Thoracic aorta (tissue), 2 donors: ENCODE measurements at regions not wholly inside any gene's neighbourhood (a gene's known extent, or its start where the extent isn't known, plus 50 kb on each side); places are given as distances from the start of the nearest gene placed in this dataset.

Experiments used
- ATAC-seq: fragments of 150-250 bp; one replicate; pipeline ENCODE4 v1.8.0; 2017; ENCODE audit warnings: low read depth; ENCODE audit not compliant: insufficient number of reproducible peaks, low FRiP score
- DNase-seq: peaks from one replicate; pipeline ENCODE4 v3.0.0-alpha.2; 2020; ENCODE audit warnings: low spot score
- H3K27ac ChIP-seq, 2 donors: fragments of 200-600 bp; sonication (generic); 1 replicate in 1 of 2; 2 replicates in 1 of 2; pipeline ENCODE4 v1.5.1; 2016; ENCODE audit warnings: mild to moderate bottlenecking in 2 of 2, moderate library complexity in 2 of 2
- H3K27me3 ChIP-seq: fragments of 200-600 bp; sonication (generic); replicated peaks from 2 replicates; pipeline ENCODE4 v1.6.0; 2016; ENCODE audit warnings: mild to moderate bottlenecking; ENCODE audit not compliant: insufficient read depth
- H3K36me3 ChIP-seq: fragments of 200-600 bp; sonication (generic); one replicate; pipeline ENCODE4 v1.5.1; 2016
- H3K4me1 ChIP-seq, 2 donors: fragments of 200-600 bp; sonication (generic); 1 replicate in 1 of 2; 2 replicates in 1 of 2; pipeline versions ENCODE4 v1.5.1 to v1.6.0; 2016; ENCODE audit warnings: low read depth in 2 of 2, mild to moderate bottlenecking in 1 of 2; ENCODE audit not compliant: control insufficient read depth in 1 of 2
- H3K4me3 ChIP-seq: fragments of 200-600 bp; sonication (generic); 2 replicates; pipeline ENCODE4 v1.5.1; 2016; ENCODE audit warnings: mild to moderate bottlenecking
- H3K9me3 ChIP-seq: fragments of 200-600 bp; sonication (generic); 2 replicates; pipeline ENCODE4 v1.5.1; 2016
- TF ChIP-seq, protein P1 (sequence below): fragments of 200-600 bp; sonication (generic); IDR thresholded peaks from one replicate; pipeline ENCODE4 v1.5.1; 2019; ENCODE audit warnings: antibody characterized with exemption

DNA sequence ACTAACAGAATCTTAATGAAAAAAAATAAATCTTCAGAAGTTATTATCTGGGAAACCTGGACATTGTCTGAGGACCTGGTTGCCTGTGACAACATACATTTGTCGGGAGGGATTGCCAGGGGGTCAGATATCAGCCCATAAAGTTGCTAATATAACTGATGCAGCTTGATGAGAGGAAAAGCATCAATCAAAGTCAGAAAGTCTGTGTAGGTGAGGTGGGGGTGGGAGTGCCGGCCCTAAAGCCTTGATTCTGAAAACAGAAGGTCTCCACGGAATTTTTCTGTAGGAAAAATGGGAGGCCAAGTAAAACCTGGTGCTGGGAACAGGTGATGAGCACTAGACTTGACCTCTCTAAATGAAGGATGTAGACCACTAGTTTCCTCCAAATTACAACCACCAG, 281.8 kb downstream of the FGFR2 start:
- Histone ChIP-seq H3K4me3 (no peak overlapping the region), H3K27me3 (no peaks in the 10 kb centered on the region), H3K36me3 (no peaks in the 10 kb centered on the region), H3K9me3 (no peaks in the 10 kb centered on the region), H3K27ac (no peak overlapping the region), H3K4me1 (no peaks in the 10 kb centered on the region)
- ATAC-seq (no peak), DNase-seq (no peak)
- TF ChIP-seq, protein P1, sequence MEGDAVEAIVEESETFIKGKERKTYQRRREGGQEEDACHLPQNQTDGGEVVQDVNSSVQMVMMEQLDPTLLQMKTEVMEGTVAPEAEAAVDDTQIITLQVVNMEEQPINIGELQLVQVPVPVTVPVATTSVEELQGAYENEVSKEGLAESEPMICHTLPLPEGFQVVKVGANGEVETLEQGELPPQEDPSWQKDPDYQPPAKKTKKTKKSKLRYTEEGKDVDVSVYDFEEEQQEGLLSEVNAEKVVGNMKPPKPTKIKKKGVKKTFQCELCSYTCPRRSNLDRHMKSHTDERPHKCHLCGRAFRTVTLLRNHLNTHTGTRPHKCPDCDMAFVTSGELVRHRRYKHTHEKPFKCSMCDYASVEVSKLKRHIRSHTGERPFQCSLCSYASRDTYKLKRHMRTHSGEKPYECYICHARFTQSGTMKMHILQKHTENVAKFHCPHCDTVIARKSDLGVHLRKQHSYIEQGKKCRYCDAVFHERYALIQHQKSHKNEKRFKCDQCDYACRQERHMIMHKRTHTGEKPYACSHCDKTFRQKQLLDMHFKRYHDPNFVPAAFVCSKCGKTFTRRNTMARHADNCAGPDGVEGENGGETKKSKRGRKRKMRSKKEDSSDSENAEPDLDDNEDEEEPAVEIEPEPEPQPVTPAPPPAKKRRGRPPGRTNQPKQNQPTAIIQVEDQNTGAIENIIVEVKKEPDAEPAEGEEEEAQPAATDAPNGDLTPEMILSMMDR, result no peak

- no peak for ATAC-seq
- TF ChIP-seq, protein P1, result peak; percentile 10
Observed at GRCh38 chr10:121317374-121317773, 280.9 kb downstream of the FGFR2 start.

GRCh38 chr10:121322046-121322445, 276.2 kb downstream of the FGFR2 start:
- Histone ChIP-seq H3K4me3 (no peak overlapping the region), H3K36me3 (no peaks in the 10 kb centered on the region), H3K4me1 (no peaks in the 10 kb centered on the region), H3K9me3 (no peaks in the 10 kb centered on the region), H3K27me3 (no peaks in the 10 kb centered on the region), H3K27ac (no peak overlapping the region)
- TF ChIP-seq, protein P1, result no peak
- ATAC-seq (no peak), DNase-seq (no peak)

More at GRCh38 chr10:121317374-121317773, 280.9 kb downstream of the FGFR2 start:
- Histone ChIP-seq H3K27me3 (no peaks in the 10 kb centered on the region), H3K4me3 (no peak overlapping the region), H3K36me3 (no peaks in the 10 kb centered on the region), H3K4me1 (no peaks in the 10 kb centered on the region), H3K27ac (no peak overlapping the region), H3K9me3 (no peaks in the 10 kb centered on the region)
- DNase-seq, result no peak

DNA sequence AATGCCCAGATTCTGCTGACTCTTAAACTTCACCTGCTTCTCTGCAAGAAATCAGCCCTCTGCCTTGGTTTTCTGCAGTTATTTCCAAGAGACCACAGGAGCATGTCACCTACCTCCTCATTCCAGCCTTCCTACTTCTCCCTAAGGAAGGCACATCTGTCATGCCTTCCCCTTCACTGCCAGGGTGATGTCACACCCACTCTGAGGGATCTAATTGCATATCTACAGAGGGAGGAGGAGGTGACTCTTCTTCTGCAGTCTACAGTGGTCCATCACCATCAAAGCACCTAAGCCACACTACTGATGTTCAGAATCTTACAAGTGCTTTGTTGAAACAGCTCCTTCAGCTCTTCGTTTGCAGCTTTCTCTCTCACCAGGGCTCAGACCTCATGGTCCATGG, 275.5 kb downstream of the FGFR2 start:
- H3K27me3 ChIP-seq, result no peaks in the 10 kb centered on the region
- DNase-seq (no peak), ATAC-seq (no peak)
- no peak overlapping the region for H3K4me3 ChIP-seq
- no peaks in the 10 kb centered on the region for H3K36me3 ChIP-seq
- no peaks in the 10 kb centered on the region for H3K4me1 ChIP-seq
- H3K27ac ChIP-seq, result no peak overlapping the region
- no peaks in the 10 kb centered on the region for H3K9me3 ChIP-seq
- TF ChIP-seq, protein P1, result no peak

GRCh38 chr10:121323443-121323842, 274.8 kb downstream of the FGFR2 start:
- TF ChIP-seq, protein P1, result no peak
- no peak overlapping the region for H3K27ac ChIP-seq
- H3K4me1 ChIP-seq, result no peaks in the 10 kb centered on the region
- no peak overlapping the region for H3K4me3 ChIP-seq
- no peak for DNase-seq
- H3K9me3 ChIP-seq, result no peaks in the 10 kb centered on the region
- ATAC-seq, result no peak
- no peaks in the 10 kb centered on the region for H3K36me3 ChIP-seq
- no peaks in the 10 kb centered on the region for H3K27me3 ChIP-seq
